Gastrocnemius medialis (tissue), 4 donors: ENCODE measurements at regions not wholly inside any gene's neighbourhood (a gene's known extent, or its start where the extent isn't known, plus 50 kb on each side); places are given as distances from the start of the nearest gene placed in this dataset.

Experiments
- ATAC-seq, 2 donors: fragments of 150-250 bp; one replicate each; pipeline ENCODE4 v1.9.1; 2016
- DNase-seq, 2 donors: peaks; one replicate each; pipeline ENCODE4 v3.0.0-alpha.2; 2019
- H3K27ac ChIP-seq, 4 donors: fragments of 200-600 bp; sonication (generic); 1 replicate in 1 of 4; 2 replicates in 3 of 4; pipeline ENCODE4 v1.5.1; 2016 to 2018; ENCODE audit warnings: mild to moderate bottlenecking in 2 of 4, moderate library complexity in 1 of 4
- H3K27me3 ChIP-seq, 3 donors: fragments of 200-600 bp; sonication (generic) in 2 of 3; 1 replicate in 1 of 3; 2 replicates in 2 of 3; pipeline versions ENCODE4 v1.5.1 to v1.6.0; 2016 to 2019; ENCODE audit warnings: mild to moderate bottlenecking in 1 of 3, moderate library complexity in 1 of 3
- H3K36me3 ChIP-seq, 2 donors: fragments of 200-600 bp; sonication (generic) in 1 of 2; one replicate each; pipeline ENCODE4 v1.5.1; 2017 to 2018
- H3K4me1 ChIP-seq, 2 donors: fragments of 200-600 bp; sonication (generic) in 1 of 2; one replicate each; pipeline ENCODE4 v1.5.1; 2016 to 2017; ENCODE audit warnings: mild to moderate bottlenecking in 2 of 2
- H3K4me3 ChIP-seq, 4 donors: fragments of 200-600 bp; sonication (generic) in 3 of 4; 1 replicate in 1 of 4; 2 replicates in 3 of 4; pipeline ENCODE4 v1.5.1; 2016 to 2019; ENCODE audit warnings: mild to moderate bottlenecking in 2 of 4
- H3K9me3 ChIP-seq, 3 donors: fragments of 200-600 bp; sonication (generic) in 2 of 3; 1 replicate in 1 of 3; 2 replicates in 2 of 3; pipeline ENCODE4 v1.5.1; 2016 to 2019
- CTCF ChIP-seq, 5 experiments: fragments of 450-650 bp in 3 of 5; fragments of 200-600 bp in 2 of 5; sonication (generic) in 2 of 5; IDR thresholded peaks in 4 of 5; conservative IDR thresholded peaks in 1 of 5; 1 replicate in 4 of 5; 2 replicates in 1 of 5; pipeline ENCODE4 v1.5.1; 2016 to 2019; ENCODE audit warnings: antibody characterized with exemption in 5 of 5, mild to moderate bottlenecking in 3 of 5, moderate library complexity in 3 of 5
- POLR2A ChIP-seq, 2 donors: fragments of 450-650 bp; IDR thresholded peaks; one replicate each; pipeline ENCODE4 v1.6.1; 2017; ENCODE audit warnings: antibody characterized with exemption in 2 of 2, mild to moderate bottlenecking in 2 of 2, moderate library complexity in 2 of 2
- in situ Hi-C, 4 donors: fragments of 200-750 bp; cut with MboI; loops; one replicate each; pipeline versions ENCODE4 v1.15.0 to v1.8.0; 2017; ENCODE audit warnings: low sequenced_read_pairs in 4 of 4
- intact Hi-C: fragments of 100-400 bp; cut with DNase I; formaldehyde crosslinking; loops from one replicate; pipeline ENCODE4 v1.15.1; 2023; ENCODE audit warnings: low total_unique reads

- H3K4me1 ChIP-seq: no peaks in the 10 kb centered on the region
- H3K27ac ChIP-seq: no peak overlapping the region
- no peaks in the 10 kb centered on the region for H3K36me3 ChIP-seq
- DNase-seq (no peak), ATAC-seq (no peak)
- intact Hi-C loops: no loop called here
- TF ChIP-seq POLR2A (IDR thresholded peaks at IDR 0.05) (no peak), CTCF (IDR thresholded peaks at IDR 0.05 in 4 of 5, conservative IDR thresholded peaks at IDR 0.05 in 1 of 5) (no peak)
- no peaks in the 10 kb centered on the region for H3K9me3 ChIP-seq
- no peaks in the 10 kb centered on the region for H3K27me3 ChIP-seq
- in situ Hi-C loops: no loop called here
- no peak overlapping the region for H3K4me3 ChIP-seq
These were observed 497.3 kb downstream of the KLF5 start for GRCh38 chr13:73556128-73556527.

GRCh38 chr13:73551736-73552135 lies 492.9 kb downstream of the KLF5 start:
- in situ Hi-C loops: no loop called here
- H3K27me3 ChIP-seq: no peaks in the 10 kb centered on the region

GRCh38 chr13:73549717-73550116 lies 490.9 kb downstream of the KLF5 start:
- Histone ChIP-seq H3K4me1 (no peaks in the 10 kb centered on the region), H3K36me3 (no peaks in the 10 kb centered on the region), H3K9me3 (no peaks in the 10 kb centered on the region), H3K27me3 (no peaks in the 10 kb centered on the region), H3K27ac (no peak overlapping the region), H3K4me3 (no peak overlapping the region)
- TF ChIP-seq CTCF (IDR thresholded peaks at IDR 0.05 in 4 of 5, conservative IDR thresholded peaks at IDR 0.05 in 1 of 5) (no peak), POLR2A (IDR thresholded peaks at IDR 0.05) (no peak)
- ATAC-seq: no peak
- DNase-seq: no peak
- in situ Hi-C loops (no loop called here), intact Hi-C loops (no loop called here)

More at GRCh38 chr13:73551736-73552135, 492.9 kb downstream of the KLF5 start:
- H3K9me3 ChIP-seq: no peaks in the 10 kb centered on the region
- no peak overlapping the region for H3K4me3 ChIP-seq
- DNase-seq (no peak), ATAC-seq (no peak)
- TF ChIP-seq POLR2A (IDR thresholded peaks at IDR 0.05): no peak
- no peak for TF ChIP-seq CTCF (IDR thresholded peaks at IDR 0.05 in 4 of 5, conservative IDR thresholded peaks at IDR 0.05 in 1 of 5)
- no peaks in the 10 kb centered on the region for H3K36me3 ChIP-seq
- H3K4me1 ChIP-seq: no peaks in the 10 kb centered on the region
- H3K27ac ChIP-seq: no peak overlapping the region
- intact Hi-C loops: no loop called here

GRCh38 chr13:73548449-73548848 lies 489.6 kb downstream of the KLF5 start:
- ATAC-seq: no peak
- in situ Hi-C loops: no loop called here

More at GRCh38 chr13:73548449-73548848, 489.6 kb downstream of the KLF5 start:
- H3K36me3 ChIP-seq: no peaks in the 10 kb centered on the region
- no peaks in the 10 kb centered on the region for H3K9me3 ChIP-seq
- TF ChIP-seq CTCF (IDR thresholded peaks at IDR 0.05 in 4 of 5, conservative IDR thresholded peaks at IDR 0.05 in 1 of 5) (no peak), POLR2A (IDR thresholded peaks at IDR 0.05) (no peak)
- DNase-seq: no peak
- H3K27me3 ChIP-seq: no peaks in the 10 kb centered on the region
- H3K4me3 ChIP-seq: no peak overlapping the region
- intact Hi-C loops: no loop called here
- no peak overlapping the region for H3K27ac ChIP-seq
- no peaks in the 10 kb centered on the region for H3K4me1 ChIP-seq
